ENCODE measurements at regions not wholly inside any gene's neighbourhood (a gene's known extent, or its start where the extent isn't known, plus 50 kb on each side); places are given as distances from the start of the nearest gene placed in this dataset.

DNA sequence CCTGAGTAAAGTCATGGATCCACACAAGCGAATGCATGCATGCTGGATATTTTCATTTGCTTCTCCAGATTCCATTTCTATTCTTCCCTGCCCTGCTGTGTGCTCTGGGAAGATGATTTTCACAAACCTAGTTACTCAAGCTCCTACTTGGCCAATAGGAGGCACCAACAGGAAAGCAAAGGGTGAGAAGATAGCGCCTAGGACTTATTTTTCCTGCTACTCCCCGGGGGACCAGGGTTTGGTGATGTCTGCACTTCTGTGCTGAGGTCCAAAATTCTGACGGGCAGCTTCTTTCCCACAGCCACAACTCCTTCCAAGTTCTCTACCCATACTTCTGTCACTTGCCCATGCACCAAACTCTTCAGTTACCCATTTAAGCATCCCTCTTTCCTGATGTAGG is 509.3 kb upstream of the TENM4 start:
- TF ChIP-seq, protein P1, sequence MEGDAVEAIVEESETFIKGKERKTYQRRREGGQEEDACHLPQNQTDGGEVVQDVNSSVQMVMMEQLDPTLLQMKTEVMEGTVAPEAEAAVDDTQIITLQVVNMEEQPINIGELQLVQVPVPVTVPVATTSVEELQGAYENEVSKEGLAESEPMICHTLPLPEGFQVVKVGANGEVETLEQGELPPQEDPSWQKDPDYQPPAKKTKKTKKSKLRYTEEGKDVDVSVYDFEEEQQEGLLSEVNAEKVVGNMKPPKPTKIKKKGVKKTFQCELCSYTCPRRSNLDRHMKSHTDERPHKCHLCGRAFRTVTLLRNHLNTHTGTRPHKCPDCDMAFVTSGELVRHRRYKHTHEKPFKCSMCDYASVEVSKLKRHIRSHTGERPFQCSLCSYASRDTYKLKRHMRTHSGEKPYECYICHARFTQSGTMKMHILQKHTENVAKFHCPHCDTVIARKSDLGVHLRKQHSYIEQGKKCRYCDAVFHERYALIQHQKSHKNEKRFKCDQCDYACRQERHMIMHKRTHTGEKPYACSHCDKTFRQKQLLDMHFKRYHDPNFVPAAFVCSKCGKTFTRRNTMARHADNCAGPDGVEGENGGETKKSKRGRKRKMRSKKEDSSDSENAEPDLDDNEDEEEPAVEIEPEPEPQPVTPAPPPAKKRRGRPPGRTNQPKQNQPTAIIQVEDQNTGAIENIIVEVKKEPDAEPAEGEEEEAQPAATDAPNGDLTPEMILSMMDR (IDR thresholded peaks at IDR 0.05; ENCODE audit: low read depth, low read length, poor library complexity, severe bottlenecking), result no peak
- TF ChIP-seq EZH2phosphoT487 (IDR thresholded peaks at IDR 0.05; ENCODE audit: borderline replicate concordance, low read length), result no peak
